OCI-LY3 (cell line): ENCODE measurements at regions not wholly inside any gene's neighbourhood (a gene's known extent, or its start where the extent isn't known, plus 50 kb on each side); places are given as distances from the start of the nearest gene placed in this dataset.

ENCODE experiments used
- CTCF ChIP-seq: fragments of 200-600, 300-600 bp; sonication (generic); IDR thresholded peaks from 2 replicates; pipeline ENCODE4 v1.5.1; 2014; ENCODE audit warnings: antibody characterized with exemption, low read length, low read depth
- EZH2phosphoT487 ChIP-seq: fragments of 200-600 bp; shearing (Covaris generic); IDR thresholded peaks from 2 replicates; pipeline ENCODE4 v1.6.1; 2018; ENCODE audit warnings: antibody characterized with exemption, mixed run types, low read depth

GRCh38 chr10:28811639-28812349 lies 134.5 kb downstream of the BAMBI start:
- TF ChIP-seq CTCF (no peak), EZH2phosphoT487 (no peak)
